Nephron (organoid): ENCODE measurements at regions not wholly inside any gene's neighbourhood (a gene's known extent, or its start where the extent isn't known, plus 50 kb on each side); places are given as distances from the start of the nearest gene placed in this dataset.

Experiments
- H3K27ac Mint-ChIP-seq, 3 experiments: 2 replicates each; pipeline ENCODE4 v1.8.0; 2020; ENCODE audit warnings: mixed read lengths in 3 of 3, mild to moderate bottlenecking in 2 of 3, moderate library complexity in 1 of 3
- H3K27me3 Mint-ChIP-seq: 2 replicates; pipeline ENCODE4 v1.8.0; 2021; ENCODE audit warnings: low read depth, mild to moderate bottlenecking, moderate library complexity, mixed read lengths
- H3K36me3 Mint-ChIP-seq: 2 replicates; pipeline ENCODE4 v1.8.0; 2020; ENCODE audit warnings: low read depth, mixed read lengths
- H3K4me1 Mint-ChIP-seq: 2 replicates; pipeline ENCODE4 v1.8.0; 2020; ENCODE audit warnings: mixed read lengths
- H3K4me3 Mint-ChIP-seq, 3 experiments: 2 replicates each; pipeline ENCODE4 v1.8.0; 2020; ENCODE audit warnings: mild to moderate bottlenecking in 3 of 3, mixed read lengths in 3 of 3, moderate library complexity in 2 of 3
- H3K9me3 Mint-ChIP-seq: 2 replicates; pipeline ENCODE4 v1.8.0; 2020; ENCODE audit warnings: mixed read lengths
- CTCF ChIP-seq, 3 experiments: fragments of 200-600 bp; sonication (generic); IDR thresholded peaks; one replicate each; pipeline ENCODE4 v1.5.0; 2021; ENCODE audit warnings: antibody characterized with exemption in 3 of 3; ENCODE audit not compliant: unreplicated experiment in 3 of 3

- peaks cover 32% of the 10 kb centered on the region for H3K4me1 Mint-ChIP-seq
- H3K27me3 Mint-ChIP-seq, result peaks cover 3% of the 10 kb centered on the region
- H3K36me3 Mint-ChIP-seq, result no peaks in the 10 kb centered on the region
Measured at GRCh38 chr13:32878163-32878562, 138.1 kb upstream of the KL start.

GRCh38 chr13:32880636-32881035 is 135.6 kb upstream of the KL start:
- H3K27me3 Mint-ChIP-seq, result peaks cover 3% of the 10 kb centered on the region
- H3K27ac Mint-ChIP-seq, result peak overlapping the region; percentile 71 to 88 (median 85)
- no peak overlapping the region for H3K4me3 Mint-ChIP-seq
- no peaks in the 10 kb centered on the region for H3K9me3 Mint-ChIP-seq
- peaks cover 42% of the 10 kb centered on the region for H3K4me1 Mint-ChIP-seq
- H3K36me3 Mint-ChIP-seq, result no peaks in the 10 kb centered on the region
- no peak for TF ChIP-seq CTCF (IDR thresholded peaks at IDR 0.05; ENCODE audit: unreplicated experiment in 3 of 3)

More at GRCh38 chr13:32878163-32878562, 138.1 kb upstream of the KL start:
- no peak overlapping the region for H3K27ac Mint-ChIP-seq
- H3K9me3 Mint-ChIP-seq, result peaks cover 2% of the 10 kb centered on the region
- H3K4me3 Mint-ChIP-seq, result no peak overlapping the region
- no peak for TF ChIP-seq CTCF (IDR thresholded peaks at IDR 0.05; ENCODE audit: unreplicated experiment in 3 of 3)

- Mint-ChIP-seq H3K27ac (peak overlapping the region; percentile 71 to 88 (median 85)), H3K36me3 (no peaks in the 10 kb centered on the region), H3K4me1 (peaks cover 42% of the 10 kb centered on the region), H3K27me3 (peaks cover 3% of the 10 kb centered on the region), H3K9me3 (no peaks in the 10 kb centered on the region), H3K4me3 (peak overlapping the region in 2 of 3 experiments; percentile 3 to 5)
- no peak for TF ChIP-seq CTCF (IDR thresholded peaks at IDR 0.05; ENCODE audit: unreplicated experiment in 3 of 3)
Measured at GRCh38 chr13:32881074-32881776, 135.0 kb upstream of the KL start.

GRCh38 chr13:32881777-32882145 is 134.5 kb upstream of the KL start:
- H3K27me3 Mint-ChIP-seq, result peaks cover under 1% of the 10 kb centered on the region
- peak overlapping the region; percentile 71 to 88 (median 85) for H3K27ac Mint-ChIP-seq
- H3K4me3 Mint-ChIP-seq, result peak overlapping the region in 2 of 3 experiments; percentile 3 to 5
- H3K4me1 Mint-ChIP-seq, result peaks cover 42% of the 10 kb centered on the region
- H3K36me3 Mint-ChIP-seq, result no peaks in the 10 kb centered on the region
- no peak for TF ChIP-seq CTCF (IDR thresholded peaks at IDR 0.05; ENCODE audit: unreplicated experiment in 3 of 3)
- no peaks in the 10 kb centered on the region for H3K9me3 Mint-ChIP-seq

- Mint-ChIP-seq H3K27ac (peak overlapping the region in 2 of 3 experiments; percentile 88 to 90), H3K4me1 (peaks cover 42% of the 10 kb centered on the region), H3K36me3 (no peaks in the 10 kb centered on the region), H3K9me3 (peaks cover 5% of the 10 kb centered on the region), H3K4me3 (no peak overlapping the region), H3K27me3 (no peaks in the 10 kb centered on the region)
- no peak for TF ChIP-seq CTCF (IDR thresholded peaks at IDR 0.05; ENCODE audit: unreplicated experiment in 3 of 3)
Measured at GRCh38 chr13:32882691-32883090, 133.5 kb upstream of the KL start.

GRCh38 chr13:32883474-32883873 is 132.7 kb upstream of the KL start:
- Mint-ChIP-seq H3K36me3 (no peaks in the 10 kb centered on the region), H3K9me3 (peaks cover 11% of the 10 kb centered on the region), H3K27me3 (no peaks in the 10 kb centered on the region), H3K27ac (peak overlapping the region; percentile 13 to 90 (median 88)), H3K4me3 (peak overlapping the region in 1 of 3 experiments; percentile 34), H3K4me1 (peaks cover 42% of the 10 kb centered on the region)
- TF ChIP-seq CTCF (IDR thresholded peaks at IDR 0.05; ENCODE audit: unreplicated experiment in 3 of 3), result no peak
